Spleen (tissue), 11 donors: ENCODE measurements at regions not wholly inside any gene's neighbourhood (a gene's known extent, or its start where the extent isn't known, plus 50 kb on each side); places are given as distances from the start of the nearest gene placed in this dataset.

Experiments
- DNase-seq: peaks from one replicate; pipeline ENCODE4 v3.0.0-alpha.2; 2020
- H3K27ac ChIP-seq, 8 donors: fragments of 200-600 bp; sonication (generic) in 7 of 8; 1 replicate in 4 of 8; 2 replicates in 4 of 8; pipeline versions ENCODE4 v1.5.0 to v1.8.0; 2016 to 2021; ENCODE audit warnings: inconsistent platforms in 4 of 8, mild to moderate bottlenecking in 4 of 8, moderate library complexity in 1 of 8
- H3K27me3 ChIP-seq, 7 donors: fragments of 200-600 bp; sonication (generic) in 6 of 7; replicated peaks in 1 of 7; 1 replicate in 4 of 7; 2 replicates in 3 of 7; pipeline versions ENCODE4 v1.5.0 to v1.8.0; 2016 to 2021; ENCODE audit warnings: inconsistent platforms in 3 of 7, mild to moderate bottlenecking in 1 of 7
- H3K36me3 ChIP-seq, 6 donors: fragments of 200-600 bp; sonication (generic) in 5 of 6; 1 replicate in 4 of 6; 2 replicates in 2 of 6; pipeline versions ENCODE4 v1.5.0 to v1.8.0; 2016 to 2021; ENCODE audit warnings: inconsistent platforms in 2 of 6
- H3K4me1 ChIP-seq, 6 donors: fragments of 200-600 bp; sonication (generic) in 5 of 6; 1 replicate in 3 of 6; 2 replicates in 3 of 6; pipeline versions ENCODE4 v1.5.0 to v1.8.0; 2016 to 2021; ENCODE audit warnings: inconsistent platforms in 3 of 6
- H3K4me3 ChIP-seq, 8 donors: fragments of 200-600 bp; sonication (generic) in 7 of 8; 1 replicate in 4 of 8; 2 replicates in 4 of 8; pipeline versions ENCODE4 v1.5.0 to v1.8.0; 2016 to 2021; ENCODE audit warnings: inconsistent platforms in 4 of 8, mild to moderate bottlenecking in 4 of 8, moderate library complexity in 2 of 8
- H3K9me3 ChIP-seq, 8 donors: fragments of 200-600 bp; sonication (generic) in 7 of 8; 1 replicate in 4 of 8; 2 replicates in 4 of 8; pipeline versions ENCODE4 v1.5.0 to v1.8.0; 2016 to 2021; ENCODE audit warnings: inconsistent platforms in 4 of 8
- CTCF ChIP-seq, 11 experiments: fragments of 200-600 bp in 7 of 11; fragments of 450-650 bp in 4 of 11; sonication (generic) in 4 of 11; IDR thresholded peaks in 8 of 11; conservative IDR thresholded peaks in 3 of 11; 1 replicate in 7 of 11; 2 replicates in 4 of 11; pipeline versions ENCODE4 v1.4.0 to v1.8.0; 2016 to 2021; ENCODE audit warnings: antibody characterized with exemption in 11 of 11, inconsistent platforms in 4 of 11, mild to moderate bottlenecking in 1 of 11
- POLR2A ChIP-seq, 3 donors: fragments of 450-650 bp; IDR thresholded peaks; one replicate each; pipeline ENCODE4 v1.5.1; 2017; ENCODE audit warnings: antibody characterized with exemption in 3 of 3, mild to moderate bottlenecking in 1 of 3
- POLR2AphosphoS5 ChIP-seq, 3 donors: sonication (generic); formaldehyde crosslinking; IDR thresholded peaks; one replicate each; pipeline ENCODE4 v1.5.1; 2017; ENCODE audit warnings: antibody characterized with exemption in 3 of 3
- WGBS, 5 donors: extraction: QIAGEN DNeasy Blood & Tissue Kit in 3 of 5; methylation state at CpG; one replicate each; pipeline versions ENCODE4 v1.1.5 to v1.1.7; 2013 to 2018; 5-methylcytosine and 5-hydroxymethylcytosine counted together
- intact Hi-C: fragments of 100-400 bp; cut with DNase I; formaldehyde crosslinking; loops from one replicate; pipeline ENCODE4 v1.15.0; 2023; ENCODE audit warnings: low total_unique reads
- donor health status: healthy with polysubstance abuse.
- donor health status: DM: no; HTN: no; CAD: no; lungs with moderate emphysema.
- donor health status: DM: no; HTN: no; CAD: no.
- donor health status: Bipolar disorder and iron deficiency.
- donor health status: healthy.
- donor health status: DM: no; HTN: no; CAD: no.
- donor health status: DM: yes; HTN: yes; CAD: no.

GRCh38 chr2:107132746-107133145 is 246.8 kb upstream of the ST6GAL2 start:
- TF ChIP-seq CTCF (IDR thresholded peaks at IDR 0.05 in 8 of 11, conservative IDR thresholded peaks at IDR 0.05 in 3 of 11): no peak
- no peak for TF ChIP-seq POLR2AphosphoS5 (IDR thresholded peaks at IDR 0.05)
- no peak for TF ChIP-seq POLR2A (IDR thresholded peaks at IDR 0.05)
- intact Hi-C loops: no loop called here
- WGBS, 5 donors: 49 to 63% (median 58%) methylated on average over 4 of the region's 4 CpGs
- Histone ChIP-seq H3K36me3 (no peaks in the 10 kb centered on the region), H3K4me3 (no peak overlapping the region), H3K27ac (no peak overlapping the region), H3K27me3 (no peaks in the 10 kb centered on the region), H3K9me3 (no peaks in the 10 kb centered on the region), H3K4me1 (peaks cover 0 to 13% (median 4%) of the 10 kb centered on the region in 6 donors)
- no peak for DNase-seq

- H3K9me3 ChIP-seq: no peaks in the 10 kb centered on the region
- H3K27ac ChIP-seq: no peak overlapping the region
- intact Hi-C loops: no loop called here
- TF ChIP-seq POLR2AphosphoS5 (IDR thresholded peaks at IDR 0.05): no peak
- no peak for TF ChIP-seq CTCF (IDR thresholded peaks at IDR 0.05 in 8 of 11, conservative IDR thresholded peaks at IDR 0.05 in 3 of 11)
- no peak for TF ChIP-seq POLR2A (IDR thresholded peaks at IDR 0.05)
- peaks cover 0 to 13% (median 4%) of the 10 kb centered on the region in 6 donors for H3K4me1 ChIP-seq
- H3K27me3 ChIP-seq: no peaks in the 10 kb centered on the region
- 63 to 90% (median 78%) methylated on average over 1 of the region's 1 CpG for WGBS, 5 donors
- no peaks in the 10 kb centered on the region for H3K36me3 ChIP-seq
- H3K4me3 ChIP-seq: no peak overlapping the region
- no peak for DNase-seq
Observed at GRCh38 chr2:107133412-107133811, 247.4 kb upstream of the ST6GAL2 start.

- Histone ChIP-seq H3K36me3 (no peaks in the 10 kb centered on the region), H3K27me3 (no peaks in the 10 kb centered on the region), H3K27ac (no peak overlapping the region), H3K4me1 (peaks cover 0 to 13% (median 4%) of the 10 kb centered on the region in 6 donors), H3K9me3 (no peaks in the 10 kb centered on the region), H3K4me3 (no peak overlapping the region)
- no peak for DNase-seq
- intact Hi-C loops: no loop called here
- TF ChIP-seq CTCF (IDR thresholded peaks at IDR 0.05 in 8 of 11, conservative IDR thresholded peaks at IDR 0.05 in 3 of 11) (no peak), POLR2AphosphoS5 (IDR thresholded peaks at IDR 0.05) (no peak), POLR2A (IDR thresholded peaks at IDR 0.05) (no peak)
Observed at GRCh38 chr2:107136733-107137132, 250.8 kb upstream of the ST6GAL2 start.

- H3K9me3 ChIP-seq: no peaks in the 10 kb centered on the region
- H3K27ac ChIP-seq: no peak overlapping the region
- TF ChIP-seq CTCF (IDR thresholded peaks at IDR 0.05 in 8 of 11, conservative IDR thresholded peaks at IDR 0.05 in 3 of 11): no peak
- no peak for TF ChIP-seq POLR2A (IDR thresholded peaks at IDR 0.05)
- no peak for TF ChIP-seq POLR2AphosphoS5 (IDR thresholded peaks at IDR 0.05)
- H3K4me1 ChIP-seq: peaks cover 0 to 3% (median under 1%) of the 10 kb centered on the region in 6 donors
- intact Hi-C loops: no loop called here
- 70 to 87% (median 73%) methylated on average over 2 of the region's 2 CpGs for WGBS, 5 donors
- H3K27me3 ChIP-seq: no peaks in the 10 kb centered on the region
- DNase-seq: no peak
- H3K36me3 ChIP-seq: no peaks in the 10 kb centered on the region
- H3K4me3 ChIP-seq: no peak overlapping the region
Observed at GRCh38 chr2:107137706-107138105, 251.7 kb upstream of the ST6GAL2 start.
